ENCODE measurements at regions not wholly inside any gene's neighbourhood (a gene's known extent, or its start where the extent isn't known, plus 50 kb on each side); places are given as distances from the start of the nearest gene placed in this dataset.

DNA sequence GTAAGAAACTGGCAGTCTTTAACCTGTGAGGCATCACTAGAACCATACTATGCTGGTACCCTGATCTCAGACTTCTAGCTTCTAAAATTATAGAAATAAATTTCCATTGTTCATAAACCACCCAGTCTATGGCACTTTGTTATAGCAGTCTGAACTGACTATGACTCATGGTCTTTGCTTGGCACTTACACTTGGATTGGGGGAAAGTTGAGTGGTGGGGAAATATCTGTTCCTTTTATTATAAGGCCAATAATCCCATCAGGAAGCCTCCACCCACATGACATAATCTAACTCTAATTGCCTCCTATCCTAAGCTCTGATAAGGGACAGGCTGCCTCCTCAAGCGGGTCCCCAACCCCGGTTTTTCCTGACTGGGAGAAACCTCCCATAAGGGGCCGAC, 61.4 kb upstream of the PACRGL start:
- no peak overlapping the region for H3K4me3 ChIP-seq (ENCODE audit: low read depth, low read length)
- H3K27me3 ChIP-seq (replicated peaks): no peaks in the 10 kb centered on the region
- no peak overlapping the region for H3K27ac ChIP-seq
- TF ChIP-seq, protein P1, sequence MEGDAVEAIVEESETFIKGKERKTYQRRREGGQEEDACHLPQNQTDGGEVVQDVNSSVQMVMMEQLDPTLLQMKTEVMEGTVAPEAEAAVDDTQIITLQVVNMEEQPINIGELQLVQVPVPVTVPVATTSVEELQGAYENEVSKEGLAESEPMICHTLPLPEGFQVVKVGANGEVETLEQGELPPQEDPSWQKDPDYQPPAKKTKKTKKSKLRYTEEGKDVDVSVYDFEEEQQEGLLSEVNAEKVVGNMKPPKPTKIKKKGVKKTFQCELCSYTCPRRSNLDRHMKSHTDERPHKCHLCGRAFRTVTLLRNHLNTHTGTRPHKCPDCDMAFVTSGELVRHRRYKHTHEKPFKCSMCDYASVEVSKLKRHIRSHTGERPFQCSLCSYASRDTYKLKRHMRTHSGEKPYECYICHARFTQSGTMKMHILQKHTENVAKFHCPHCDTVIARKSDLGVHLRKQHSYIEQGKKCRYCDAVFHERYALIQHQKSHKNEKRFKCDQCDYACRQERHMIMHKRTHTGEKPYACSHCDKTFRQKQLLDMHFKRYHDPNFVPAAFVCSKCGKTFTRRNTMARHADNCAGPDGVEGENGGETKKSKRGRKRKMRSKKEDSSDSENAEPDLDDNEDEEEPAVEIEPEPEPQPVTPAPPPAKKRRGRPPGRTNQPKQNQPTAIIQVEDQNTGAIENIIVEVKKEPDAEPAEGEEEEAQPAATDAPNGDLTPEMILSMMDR (IDR thresholded peaks at IDR 0.05; ENCODE audit: low read depth, low read length, missing control alignments): no peak
- in situ Hi-C loops (cut with HindIII; ENCODE audit: low pct_ligation_motif_present, low sequenced_read_pairs): no loop called here
- DNase-seq: no peak
- H3K36me3 ChIP-seq (replicated peaks): no peaks in the 10 kb centered on the region

DNA sequence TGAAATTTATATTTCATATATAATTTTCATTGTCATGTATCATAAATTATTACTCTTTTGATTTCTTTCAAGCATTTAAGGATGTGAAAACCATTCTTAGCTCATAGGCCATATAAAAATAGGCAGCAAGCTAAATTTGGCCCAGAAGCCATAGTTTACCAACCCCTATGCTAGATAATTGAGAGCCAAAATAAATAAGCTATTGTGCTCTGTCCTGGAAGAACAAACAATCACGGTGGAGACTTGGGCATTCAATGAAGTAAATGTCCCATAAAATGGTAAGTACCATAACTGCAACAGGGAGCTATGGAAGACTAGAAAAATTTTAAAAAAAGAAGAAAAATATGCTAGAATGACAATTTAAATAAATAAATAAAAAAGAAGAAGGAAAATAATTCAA, 60.9 kb upstream of the PACRGL start:
- no peak for DNase-seq
- in situ Hi-C loops (cut with HindIII; ENCODE audit: low pct_ligation_motif_present, low sequenced_read_pairs): no loop called here
- Histone ChIP-seq H3K27me3 (replicated peaks) (no peaks in the 10 kb centered on the region), H3K36me3 (replicated peaks) (no peaks in the 10 kb centered on the region), H3K4me3 (ENCODE audit: low read depth, low read length) (no peak overlapping the region), H3K27ac (no peak overlapping the region)
- TF ChIP-seq, protein P1 (IDR thresholded peaks at IDR 0.05; ENCODE audit: low read depth, low read length, missing control alignments): no peak

DNA sequence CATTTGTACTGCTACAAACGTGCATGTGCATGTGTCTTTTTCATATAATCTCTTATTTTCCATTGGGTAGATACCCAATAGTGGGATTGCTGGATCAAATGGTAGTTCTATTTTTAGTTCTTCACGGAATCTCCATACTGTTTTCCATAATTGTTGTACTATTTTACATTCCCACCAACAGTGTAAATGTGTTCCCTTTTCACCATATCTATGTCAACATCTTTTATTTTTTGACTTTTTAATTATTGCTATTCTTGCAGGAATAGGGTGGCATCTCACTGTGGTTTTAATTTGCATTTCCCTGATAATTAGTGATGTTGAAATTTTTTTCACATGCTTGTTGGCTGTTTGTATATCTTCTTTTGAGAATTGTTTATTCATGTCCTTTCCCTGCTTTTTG, 59.3 kb upstream of the PACRGL start:
- Histone ChIP-seq H3K36me3 (replicated peaks) (no peaks in the 10 kb centered on the region), H3K4me3 (ENCODE audit: low read depth, low read length) (no peak overlapping the region), H3K27ac (no peak overlapping the region), H3K27me3 (replicated peaks) (no peaks in the 10 kb centered on the region)
- in situ Hi-C loops (cut with HindIII; ENCODE audit: low pct_ligation_motif_present, low sequenced_read_pairs): no loop called here
- TF ChIP-seq, protein P1 (IDR thresholded peaks at IDR 0.05; ENCODE audit: low read depth, low read length, missing control alignments): no peak
- no peak for DNase-seq

DNA sequence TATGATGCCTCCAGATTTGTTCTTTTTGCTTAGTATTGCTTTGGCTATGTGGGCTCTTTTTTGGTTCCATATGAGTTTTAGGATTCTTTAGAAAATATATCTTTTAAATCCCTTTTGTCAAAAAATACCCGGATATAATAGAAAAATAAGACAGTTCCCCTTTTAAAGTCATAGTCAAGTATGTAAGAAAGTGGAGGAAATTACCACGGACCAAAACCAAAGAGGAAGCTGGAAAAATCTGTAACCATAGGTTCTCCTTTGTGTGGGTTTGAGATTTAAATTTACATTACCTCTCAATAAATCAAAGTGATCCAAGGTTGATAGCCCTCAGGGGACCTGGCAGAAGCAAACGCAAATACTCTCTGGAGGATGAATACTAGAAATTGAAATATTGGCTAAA, 58.3 kb upstream of the PACRGL start:
- no peak overlapping the region for H3K27ac ChIP-seq
- in situ Hi-C loops (cut with HindIII; ENCODE audit: low pct_ligation_motif_present, low sequenced_read_pairs): no loop called here
- H3K4me3 ChIP-seq (ENCODE audit: low read depth, low read length): no peak overlapping the region
- H3K36me3 ChIP-seq (replicated peaks): no peaks in the 10 kb centered on the region
- H3K27me3 ChIP-seq (replicated peaks): no peaks in the 10 kb centered on the region
- no peak for DNase-seq
- TF ChIP-seq, protein P1 (IDR thresholded peaks at IDR 0.05; ENCODE audit: low read depth, low read length, missing control alignments): no peak

DNA sequence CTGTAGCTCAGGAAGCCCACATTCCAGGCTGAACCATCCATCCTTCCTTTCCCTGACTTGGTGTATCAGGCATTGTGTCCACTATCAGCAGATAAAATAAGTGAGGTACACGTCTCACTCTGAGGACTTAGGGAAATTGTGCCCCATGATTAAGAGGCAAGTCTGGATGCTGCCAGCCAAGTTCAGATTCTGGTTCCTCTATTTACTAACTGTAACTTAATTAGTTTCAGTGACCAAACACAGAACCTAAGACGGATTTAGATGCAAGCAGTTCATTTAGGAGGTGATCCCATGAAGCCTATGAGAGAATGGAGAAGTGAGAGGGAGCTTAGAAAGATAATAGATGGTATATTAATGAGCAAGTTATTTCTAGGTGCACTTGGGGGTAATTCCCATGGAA, 56.6 kb upstream of the PACRGL start:
- H3K27ac ChIP-seq: no peak overlapping the region
- no peaks in the 10 kb centered on the region for H3K36me3 ChIP-seq (replicated peaks)
- no peak for DNase-seq
- TF ChIP-seq, protein P1 (IDR thresholded peaks at IDR 0.05; ENCODE audit: low read depth, low read length, missing control alignments): no peak
- in situ Hi-C loops (cut with HindIII; ENCODE audit: low pct_ligation_motif_present, low sequenced_read_pairs): no loop called here
- H3K4me3 ChIP-seq (ENCODE audit: low read depth, low read length): no peak overlapping the region
- H3K27me3 ChIP-seq (replicated peaks): no peaks in the 10 kb centered on the region

DNA sequence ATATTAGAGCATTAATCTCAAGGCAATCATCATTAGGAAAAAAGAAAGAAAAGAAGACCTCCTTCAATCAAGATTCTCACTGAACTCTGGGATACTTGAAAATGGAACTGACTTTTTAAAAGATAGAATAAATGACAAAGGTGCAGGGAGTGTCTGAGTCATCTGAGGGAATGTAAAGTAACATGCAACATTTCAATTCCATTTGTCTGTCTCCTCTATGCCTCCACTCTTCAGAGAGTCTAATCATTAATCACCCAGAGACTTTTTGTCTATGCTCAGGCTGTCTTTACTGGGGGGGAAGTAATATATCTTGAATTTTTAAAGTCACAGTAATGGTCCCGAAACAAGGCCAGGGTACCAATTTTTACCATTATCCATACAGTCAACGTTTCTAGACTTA, 55.0 kb upstream of the PACRGL start:
- TF ChIP-seq, protein P1 (IDR thresholded peaks at IDR 0.05; ENCODE audit: low read depth, low read length, missing control alignments): no peak
- H3K27ac ChIP-seq: no peak overlapping the region
- in situ Hi-C loops (cut with HindIII; ENCODE audit: low pct_ligation_motif_present, low sequenced_read_pairs): no loop called here
- H3K4me3 ChIP-seq (ENCODE audit: low read depth, low read length): no peak overlapping the region
- H3K36me3 ChIP-seq (replicated peaks): no peaks in the 10 kb centered on the region
- no peak for DNase-seq
- H3K27me3 ChIP-seq (replicated peaks): no peaks in the 10 kb centered on the region

Data from brain microvascular endothelial cell (primary cell).